Mesothelial cell of epicardium (in vitro differentiated cells): ENCODE measurements at regions not wholly inside any gene's neighbourhood (a gene's known extent, or its start where the extent isn't known, plus 50 kb on each side); places are given as distances from the start of the nearest gene placed in this dataset.

Experiments
- DNase-seq, 2 experiments: peaks; one replicate each; pipeline ENCODE4 v3.0.0; 2021; ENCODE audit warnings: low spot score in 2 of 2; ENCODE audit not compliant: unreplicated experiment in 2 of 2
- H3K27ac Mint-ChIP-seq: 2 replicates; pipeline ENCODE4 v1.8.0; 2021; ENCODE audit warnings: mixed read lengths
- H3K27me3 Mint-ChIP-seq: 2 replicates; pipeline ENCODE4 v1.8.0; 2021; ENCODE audit warnings: low read depth, mixed read lengths
- H3K36me3 Mint-ChIP-seq: 2 replicates; pipeline ENCODE4 v1.8.0; 2021; ENCODE audit warnings: mixed read lengths
- H3K4me1 Mint-ChIP-seq: 2 replicates; pipeline ENCODE4 v1.8.0; 2021; ENCODE audit warnings: mixed read lengths
- H3K4me3 Mint-ChIP-seq: 2 replicates; pipeline ENCODE4 v1.8.0; 2021; ENCODE audit warnings: mild to moderate bottlenecking, moderate library complexity, mixed read lengths
- H3K9me3 Mint-ChIP-seq: 2 replicates; pipeline ENCODE4 v1.8.0; 2021; ENCODE audit warnings: mixed read lengths
- TF ChIP-seq, protein P1 (sequence below): fragments of 200-600 bp; sonication (generic); IDR thresholded peaks from one replicate; pipeline ENCODE4 v1.5.0; 2021; ENCODE audit warnings: antibody characterized with exemption; ENCODE audit not compliant: unreplicated experiment

DNA sequence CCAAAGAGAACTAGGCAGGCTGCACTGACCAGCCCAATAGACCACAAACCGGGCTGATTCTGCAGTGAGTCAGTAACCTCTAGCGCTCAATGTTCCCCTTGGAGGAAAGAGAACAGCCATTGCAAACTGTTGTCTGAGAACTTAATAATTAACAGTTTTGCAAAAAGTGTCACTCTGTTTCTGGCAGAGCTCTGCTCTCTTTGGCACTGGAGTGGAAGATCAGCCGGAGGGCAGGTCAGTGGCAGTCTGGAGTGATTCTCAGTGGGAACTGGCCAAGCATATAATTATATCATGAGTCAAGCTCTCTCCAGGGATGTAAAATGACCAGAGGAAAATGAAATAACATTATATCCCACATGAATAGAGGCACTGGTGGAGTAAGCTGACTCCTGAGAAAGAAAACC, 238.3 kb downstream of the HLX start:
- Mint-ChIP-seq H3K9me3 (peaks cover 26% of the 10 kb centered on the region), H3K36me3 (no peaks in the 10 kb centered on the region), H3K27ac (no peak overlapping the region), H3K27me3 (peaks cover 36% of the 10 kb centered on the region), H3K4me3 (no peak overlapping the region), H3K4me1 (peaks cover 2% of the 10 kb centered on the region)
- DNase-seq, result no peak
- TF ChIP-seq, protein P1, sequence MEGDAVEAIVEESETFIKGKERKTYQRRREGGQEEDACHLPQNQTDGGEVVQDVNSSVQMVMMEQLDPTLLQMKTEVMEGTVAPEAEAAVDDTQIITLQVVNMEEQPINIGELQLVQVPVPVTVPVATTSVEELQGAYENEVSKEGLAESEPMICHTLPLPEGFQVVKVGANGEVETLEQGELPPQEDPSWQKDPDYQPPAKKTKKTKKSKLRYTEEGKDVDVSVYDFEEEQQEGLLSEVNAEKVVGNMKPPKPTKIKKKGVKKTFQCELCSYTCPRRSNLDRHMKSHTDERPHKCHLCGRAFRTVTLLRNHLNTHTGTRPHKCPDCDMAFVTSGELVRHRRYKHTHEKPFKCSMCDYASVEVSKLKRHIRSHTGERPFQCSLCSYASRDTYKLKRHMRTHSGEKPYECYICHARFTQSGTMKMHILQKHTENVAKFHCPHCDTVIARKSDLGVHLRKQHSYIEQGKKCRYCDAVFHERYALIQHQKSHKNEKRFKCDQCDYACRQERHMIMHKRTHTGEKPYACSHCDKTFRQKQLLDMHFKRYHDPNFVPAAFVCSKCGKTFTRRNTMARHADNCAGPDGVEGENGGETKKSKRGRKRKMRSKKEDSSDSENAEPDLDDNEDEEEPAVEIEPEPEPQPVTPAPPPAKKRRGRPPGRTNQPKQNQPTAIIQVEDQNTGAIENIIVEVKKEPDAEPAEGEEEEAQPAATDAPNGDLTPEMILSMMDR, result no peak

DNA sequence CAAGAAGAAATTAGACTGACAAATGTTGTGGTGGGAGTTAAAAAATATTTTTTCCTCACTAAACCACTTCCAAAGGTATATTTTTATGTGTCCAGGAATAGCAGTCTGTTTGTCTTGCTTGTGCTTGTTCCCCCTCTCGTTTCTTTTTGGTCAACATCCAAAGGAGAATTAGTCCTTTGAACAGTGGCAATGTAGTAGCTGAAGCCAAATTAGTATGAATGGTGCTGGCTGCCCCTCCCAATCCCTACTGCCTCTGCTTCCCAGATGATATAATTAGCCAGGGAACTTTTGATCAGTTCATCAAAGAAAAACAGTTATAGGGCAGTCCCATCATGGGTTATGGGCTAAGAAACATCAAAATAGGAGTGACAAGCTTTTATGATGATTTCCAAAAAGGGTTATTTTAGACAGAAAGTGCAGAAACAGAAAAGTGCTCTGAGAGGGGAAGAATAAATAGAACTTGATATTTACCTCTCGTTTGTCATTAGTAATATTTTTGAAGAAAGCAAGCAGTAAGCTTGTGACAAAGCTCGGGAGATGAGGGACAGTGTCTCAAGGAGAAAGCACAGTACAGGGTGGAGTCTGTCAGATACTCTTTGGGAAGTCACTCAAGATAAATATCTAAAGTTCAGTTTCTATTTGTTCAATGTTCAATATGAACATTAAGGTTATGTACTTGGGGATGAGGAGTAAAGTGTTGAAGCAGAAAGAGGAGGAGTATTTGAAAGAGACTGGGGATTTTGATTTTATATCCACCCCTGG, 239.1 kb downstream of the HLX start:
- Mint-ChIP-seq H3K4me3 (no peak overlapping the region), H3K27ac (no peak overlapping the region), H3K4me1 (peaks cover 2% of the 10 kb centered on the region), H3K36me3 (no peaks in the 10 kb centered on the region), H3K9me3 (peaks cover 19% of the 10 kb centered on the region), H3K27me3 (peaks cover 36% of the 10 kb centered on the region)
- TF ChIP-seq, protein P1, result no peak
- DNase-seq, result no peak

DNA sequence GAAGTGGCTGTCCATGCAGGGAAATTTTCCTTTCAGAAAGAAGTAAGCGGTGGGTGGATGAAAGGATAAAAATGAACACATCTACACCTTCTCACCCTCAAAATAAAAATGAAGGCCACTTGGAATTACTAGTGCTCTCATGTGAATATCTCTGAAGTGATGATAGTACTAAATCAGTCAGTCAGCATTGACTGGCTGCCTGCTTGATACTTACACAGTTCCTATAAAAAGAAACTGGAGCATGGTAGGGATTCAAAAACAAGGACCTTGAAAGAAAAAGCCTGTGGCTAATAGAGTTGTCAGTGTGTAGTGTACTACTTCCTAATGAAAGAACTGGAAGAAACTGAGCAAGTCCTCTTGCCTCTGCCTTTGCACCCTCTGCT, 239.7 kb downstream of the HLX start:
- DNase-seq, result no peak

DNA sequence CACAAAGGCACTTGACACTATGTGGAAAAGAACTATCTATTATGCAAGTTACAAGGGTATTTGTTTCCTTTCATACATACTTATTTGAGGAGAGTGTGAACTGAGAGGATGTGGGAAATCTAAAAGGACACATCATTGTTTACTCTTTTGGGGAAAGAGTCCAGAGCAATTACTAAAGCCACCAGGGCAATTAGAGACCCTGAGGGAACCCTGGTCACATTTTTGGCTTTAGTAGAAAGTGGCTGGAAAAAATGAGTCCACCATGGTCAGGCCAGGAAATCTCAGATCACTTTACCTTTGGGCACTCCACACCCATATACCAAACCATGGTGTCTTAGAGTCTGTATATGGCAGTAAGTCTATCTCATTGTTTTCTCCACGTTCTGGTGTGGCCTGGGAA, 243.3 kb downstream of the HLX start:
- Mint-ChIP-seq H3K36me3 (no peaks in the 10 kb centered on the region), H3K27ac (no peak overlapping the region), H3K27me3 (peaks cover 43% of the 10 kb centered on the region), H3K4me1 (peaks cover 2% of the 10 kb centered on the region), H3K4me3 (no peak overlapping the region), H3K9me3 (peaks cover 30% of the 10 kb centered on the region)
- DNase-seq, result no peak
- TF ChIP-seq, protein P1, result no peak

More for the DNA sequence above, 239.7 kb downstream of the HLX start:
- Mint-ChIP-seq H3K4me1 (peaks cover 2% of the 10 kb centered on the region), H3K36me3 (no peaks in the 10 kb centered on the region), H3K27ac (no peak overlapping the region), H3K27me3 (peaks cover 38% of the 10 kb centered on the region), H3K9me3 (peaks cover 19% of the 10 kb centered on the region), H3K4me3 (no peak overlapping the region)
- TF ChIP-seq, protein P1, result no peak

DNA sequence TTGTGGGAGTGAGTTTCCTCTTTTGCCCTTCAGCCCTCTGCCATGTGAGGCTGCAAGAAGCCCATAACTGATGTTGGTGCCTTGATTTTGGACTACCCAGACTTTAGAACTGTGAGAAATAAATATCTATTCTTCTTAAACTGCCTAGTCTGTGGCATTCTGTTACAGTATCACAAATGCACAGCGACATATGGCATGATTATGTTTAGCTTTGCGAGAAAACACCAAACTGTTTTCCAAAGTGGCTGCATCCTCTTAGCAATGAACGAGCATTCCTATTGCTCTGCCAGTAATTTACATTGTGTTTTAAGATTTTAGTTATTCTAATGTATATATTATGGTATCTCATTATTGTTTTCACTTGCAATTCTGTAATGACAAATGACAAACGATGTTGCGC, 246.7 kb downstream of the HLX start:
- TF ChIP-seq, protein P1, result no peak
- H3K27ac Mint-ChIP-seq, result no peak overlapping the region
- H3K36me3 Mint-ChIP-seq, result no peaks in the 10 kb centered on the region
- H3K4me1 Mint-ChIP-seq, result no peaks in the 10 kb centered on the region
- H3K9me3 Mint-ChIP-seq, result peaks cover 40% of the 10 kb centered on the region
- no peak for DNase-seq
- no peak overlapping the region for H3K4me3 Mint-ChIP-seq
- H3K27me3 Mint-ChIP-seq, result peaks cover 24% of the 10 kb centered on the region
